Body of pancreas (tissue), 4 donors: ENCODE measurements at regions not wholly inside any gene's neighbourhood (a gene's known extent, or its start where the extent isn't known, plus 50 kb on each side); places are given as distances from the start of the nearest gene placed in this dataset.

ENCODE experiments used
- CTCF ChIP-seq, 7 experiments: fragments of 450-650 bp in 4 of 7; fragments of 200-600 bp in 3 of 7; sonication (generic) in 3 of 7; IDR thresholded peaks; one replicate each; pipeline ENCODE4 v1.5.1; 2016 to 2019; ENCODE audit warnings: antibody characterized with exemption in 7 of 7
- POLR2A ChIP-seq, 3 donors: fragments of 450-650 bp; IDR thresholded peaks; one replicate each; pipeline ENCODE4 v1.6.1; 2016; ENCODE audit warnings: antibody characterized with exemption in 3 of 3, mild to moderate bottlenecking in 2 of 3

- TF ChIP-seq CTCF (IDR thresholded peaks at IDR 0.05) (no peak), POLR2A (IDR thresholded peaks at IDR 0.05) (no peak)
Measured at GRCh38 chrX:35561985-35562384, 236.2 kb upstream of the MAGEB16 start.
